Right atrium auricular region (tissue), 2 donors: ENCODE measurements at regions not wholly inside any gene's neighbourhood (a gene's known extent, or its start where the extent isn't known, plus 50 kb on each side); places are given as distances from the start of the nearest gene placed in this dataset.
A peak's percentile ranks its signal among the peaks of the same experiment; 100 is the strongest.

Source experiments
- DNase-seq: peaks from one replicate; pipeline ENCODE4 v3.0.0-alpha.2; 2019; ENCODE audit warnings: low spot score
- H3K27ac ChIP-seq, 2 donors: fragments of 200-600 bp; sonication (generic); 1 replicate in 1 of 2; 2 replicates in 1 of 2; pipeline ENCODE4 v1.5.1; 2016 to 2019
- H3K27me3 ChIP-seq, 2 donors: fragments of 200-600 bp; sonication (generic); one replicate each; pipeline versions ENCODE4 v1.5.1 to v1.6.0; 2017 to 2019
- H3K36me3 ChIP-seq: fragments of 200-600 bp; sonication (generic); one replicate; pipeline ENCODE4 v1.5.1; 2016
- H3K4me1 ChIP-seq, 2 donors: fragments of 200-600 bp; sonication (generic); one replicate each; pipeline versions ENCODE4 v1.5.1 to v1.6.0; 2017 to 2019
- H3K4me3 ChIP-seq, 2 donors: fragments of 200-600 bp; sonication (generic); 1 replicate in 1 of 2; 2 replicates in 1 of 2; pipeline ENCODE4 v1.5.1; 2017 to 2019; ENCODE audit warnings: mild to moderate bottlenecking in 1 of 2, moderate library complexity in 1 of 2
- H3K9me3 ChIP-seq, 2 donors: fragments of 200-600 bp; sonication (generic); one replicate each; pipeline ENCODE4 v1.5.1; 2019
- CTCF ChIP-seq, 2 donors: fragments of 200-600 bp; sonication (generic); IDR thresholded peaks; one replicate each; pipeline ENCODE4 v1.5.1; 2019; ENCODE audit warnings: antibody characterized with exemption in 2 of 2

DNA sequence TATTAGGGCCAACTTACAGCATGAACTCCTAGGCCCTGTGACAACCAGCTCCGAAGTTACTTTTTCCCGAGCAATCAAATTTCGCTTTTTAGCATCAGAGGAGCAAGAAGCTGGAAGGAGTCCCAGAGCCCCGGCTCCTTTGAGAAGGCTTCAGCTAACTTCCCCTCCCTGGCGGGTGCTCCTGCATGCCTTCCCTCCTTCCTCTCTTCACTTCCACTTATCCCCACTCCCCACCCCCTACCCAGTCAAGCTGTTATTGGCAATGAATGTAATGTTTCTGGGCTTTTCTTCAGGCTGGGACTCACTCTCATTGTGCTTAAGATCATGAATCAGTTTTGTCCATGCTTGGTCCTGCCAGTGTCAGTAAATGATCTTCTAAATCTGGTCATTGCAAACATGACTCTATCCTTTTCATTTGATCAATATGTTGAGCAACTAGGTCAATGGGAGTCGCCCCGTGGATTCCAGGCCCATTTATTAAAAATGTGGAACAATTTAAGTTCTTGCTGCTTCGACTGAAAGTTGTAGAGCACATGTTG, 94.5 kb upstream of the TSPAN2 start:
- Histone ChIP-seq H3K27ac (peak overlapping the region; percentile 83 to 87), H3K36me3 (no peaks in the 10 kb centered on the region), H3K9me3 (no peaks in the 10 kb centered on the region), H3K4me3 (no peak overlapping the region), H3K4me1 (peaks cover 0 to 40% of the 10 kb centered on the region in 2 donors), H3K27me3 (no peaks in the 10 kb centered on the region)
- no peak for DNase-seq
- TF ChIP-seq CTCF (IDR thresholded peaks at IDR 0.05) = no peak

- Histone ChIP-seq H3K9me3 (no peaks in the 10 kb centered on the region), H3K4me1 (peaks cover 0 to 38% of the 10 kb centered on the region in 2 donors), H3K27me3 (no peaks in the 10 kb centered on the region), H3K27ac (peak overlapping the region; percentile 83 to 87), H3K4me3 (no peak overlapping the region), H3K36me3 (no peaks in the 10 kb centered on the region)
- no peak for DNase-seq
- TF ChIP-seq CTCF (IDR thresholded peaks at IDR 0.05) = no peak
These were observed 93.9 kb upstream of the TSPAN2 start for GRCh38 chr1:115183158-115183557.

- peaks cover 0 to 38% of the 10 kb centered on the region in 2 donors for H3K4me1 ChIP-seq
These were observed 92.9 kb upstream of the TSPAN2 start for GRCh38 chr1:115182012-115182715.

GRCh38 chr1:115181231-115181630, 91.9 kb upstream of the TSPAN2 start:
- H3K36me3 ChIP-seq = no peaks in the 10 kb centered on the region
- no peak overlapping the region for H3K27ac ChIP-seq
- no peak for DNase-seq
- peaks cover 0 to 31% of the 10 kb centered on the region in 2 donors for H3K4me1 ChIP-seq
- H3K9me3 ChIP-seq = no peaks in the 10 kb centered on the region
- H3K27me3 ChIP-seq = no peaks in the 10 kb centered on the region
- TF ChIP-seq CTCF (IDR thresholded peaks at IDR 0.05) = no peak
- no peak overlapping the region for H3K4me3 ChIP-seq

More at GRCh38 chr1:115182012-115182715, 92.9 kb upstream of the TSPAN2 start:
- no peaks in the 10 kb centered on the region for H3K9me3 ChIP-seq
- TF ChIP-seq CTCF (IDR thresholded peaks at IDR 0.05) = no peak
- H3K27me3 ChIP-seq = no peaks in the 10 kb centered on the region
- DNase-seq = no peak
- H3K27ac ChIP-seq = no peak overlapping the region
- H3K4me3 ChIP-seq = no peak overlapping the region
- no peaks in the 10 kb centered on the region for H3K36me3 ChIP-seq

GRCh38 chr1:115179397-115180079, 90.2 kb upstream of the TSPAN2 start:
- Histone ChIP-seq H3K27ac (peak overlapping the region; percentile 27 to 45), H3K9me3 (peaks cover 0 to 3% of the 10 kb centered on the region in 2 donors), H3K36me3 (no peaks in the 10 kb centered on the region), H3K4me1 (peaks cover 0 to 16% of the 10 kb centered on the region in 2 donors), H3K4me3 (no peak overlapping the region), H3K27me3 (no peaks in the 10 kb centered on the region)
- no peak for TF ChIP-seq CTCF (IDR thresholded peaks at IDR 0.05)
- peak; percentile 63 for DNase-seq
